Activated CD4-positive, alpha-beta T cell treated with anti-CD3 and anti-CD28 coated beads, Interleukin-2, amount 10 ng/mL, durations not matched to agents 7 days and 5 days (primary cell): ENCODE measurements at regions not wholly inside any gene's neighbourhood (a gene's known extent, or its start where the extent isn't known, plus 50 kb on each side); places are given as distances from the start of the nearest gene placed in this dataset.
"Not testable (repeated sequence)": the region's sequence is repeated elsewhere in the genome, so short reads cannot be mapped to it uniquely, and the experiment has no call there.

Source experiments
- CTCF ChIA-PET: fragments of 350-600 bp; sonication (Branson Sonifier 250); formaldehyde crosslinking; loops from one replicate; lab custom pipeline; 2021; ENCODE audit warnings: antibody characterized with exemption; lab: Charles Lee
- POLR2A ChIA-PET: fragments of 350-600 bp; sonication (Branson Sonifier 250); formaldehyde crosslinking; loops from one replicate; lab custom pipeline; 2021; ENCODE audit warnings: antibody characterized with exemption; lab: Charles Lee
- DNase-seq: peaks from one replicate; pipeline ENCODE4 v3.0.0-alpha.2; 2020
- H3K27ac Mint-ChIP-seq: one replicate; pipeline ENCODE4 v1.8.0; 2021; ENCODE audit warnings: mild to moderate bottlenecking, moderate library complexity, mixed read lengths
- H3K27me3 Mint-ChIP-seq: one replicate; pipeline ENCODE4 v1.8.0; 2021; ENCODE audit warnings: mixed read lengths
- H3K36me3 Mint-ChIP-seq: one replicate; pipeline ENCODE4 v1.8.0; 2021; ENCODE audit warnings: low read depth, mixed read lengths
- H3K4me1 Mint-ChIP-seq: one replicate; pipeline ENCODE4 v1.8.0; 2021; ENCODE audit warnings: mixed read lengths
- H3K4me3 Mint-ChIP-seq: one replicate; pipeline ENCODE4 v1.8.0; 2021; ENCODE audit warnings: mild to moderate bottlenecking, moderate library complexity, mixed read lengths
- H3K9me3 Mint-ChIP-seq: one replicate; pipeline ENCODE4 v1.8.0; 2021; ENCODE audit warnings: mixed read lengths

- DNase-seq = no peak
- Mint-ChIP-seq H3K36me3 (no peaks in the 10 kb centered on the region), H3K27me3 (no peaks in the 10 kb centered on the region), H3K4me1 (no peaks in the 10 kb centered on the region), H3K4me3 (no peak overlapping the region), H3K27ac (no peak overlapping the region), H3K9me3 (no peaks in the 10 kb centered on the region)
- POLR2A ChIA-PET = no interaction called here
- CTCF ChIA-PET = interaction anchor here (0.6 kb wide), 1 partner anchor 1672 kb away, joined by 3 read pairs; no protein-coding TSS in a partner anchor
These were observed 339.2 kb downstream of the ADGRL2 start for GRCh38 chr1:82139751-82140468.

GRCh38 chr1:82136351-82136750 is 335.6 kb downstream of the ADGRL2 start:
- DNase-seq, H3K27ac Mint-ChIP-seq, CTCF ChIA-PET, H3K4me3 Mint-ChIP-seq, POLR2A ChIA-PET, H3K27me3 Mint-ChIP-seq, H3K9me3 Mint-ChIP-seq, H3K4me1 Mint-ChIP-seq, H3K36me3 Mint-ChIP-seq: not testable (repeated sequence)

- Mint-ChIP-seq H3K4me3 (no peak overlapping the region), H3K27me3 (no peaks in the 10 kb centered on the region), H3K36me3 (no peaks in the 10 kb centered on the region), H3K9me3 (no peaks in the 10 kb centered on the region), H3K4me1 (no peaks in the 10 kb centered on the region), H3K27ac (no peak overlapping the region)
- no peak for DNase-seq
- ChIA-PET POLR2A (no interaction called here), CTCF (no interaction called here)
These were observed 325.1 kb downstream of the ADGRL2 start for GRCh38 chr1:82125866-82126265.

GRCh38 chr1:82125119-82125518 is 324.4 kb downstream of the ADGRL2 start:
- POLR2A ChIA-PET = no interaction called here
- no peak for DNase-seq
- H3K9me3 Mint-ChIP-seq = no peaks in the 10 kb centered on the region
- H3K27me3 Mint-ChIP-seq = no peaks in the 10 kb centered on the region
- H3K4me1 Mint-ChIP-seq = no peaks in the 10 kb centered on the region
- CTCF ChIA-PET = no interaction called here
- H3K4me3 Mint-ChIP-seq = no peak overlapping the region
- H3K36me3 Mint-ChIP-seq = no peaks in the 10 kb centered on the region
- H3K27ac Mint-ChIP-seq = no peak overlapping the region

GRCh38 chr1:82121421-82121820 is 320.7 kb downstream of the ADGRL2 start:
- Mint-ChIP-seq H3K27ac (no peak overlapping the region), H3K36me3 (no peaks in the 10 kb centered on the region), H3K9me3 (no peaks in the 10 kb centered on the region), H3K4me1 (no peaks in the 10 kb centered on the region), H3K27me3 (no peaks in the 10 kb centered on the region), H3K4me3 (no peak overlapping the region)
- CTCF ChIA-PET = no interaction called here
- no peak for DNase-seq
- POLR2A ChIA-PET = no interaction called here

GRCh38 chr1:82116105-82116504 is 315.4 kb downstream of the ADGRL2 start:
- no peak overlapping the region for H3K27ac Mint-ChIP-seq
- ChIA-PET POLR2A (no interaction called here), CTCF (no interaction called here)
- no peaks in the 10 kb centered on the region for H3K4me1 Mint-ChIP-seq
- H3K27me3 Mint-ChIP-seq = no peaks in the 10 kb centered on the region
- no peaks in the 10 kb centered on the region for H3K36me3 Mint-ChIP-seq
- no peak for DNase-seq
- H3K9me3 Mint-ChIP-seq = no peaks in the 10 kb centered on the region
- H3K4me3 Mint-ChIP-seq = no peak overlapping the region

- no peaks in the 10 kb centered on the region for H3K36me3 Mint-ChIP-seq
- no peak for DNase-seq
- no peaks in the 10 kb centered on the region for H3K9me3 Mint-ChIP-seq
- no peaks in the 10 kb centered on the region for H3K27me3 Mint-ChIP-seq
- H3K4me1 Mint-ChIP-seq = no peaks in the 10 kb centered on the region
- H3K4me3 Mint-ChIP-seq = no peak overlapping the region
- ChIA-PET POLR2A (no interaction called here), CTCF (no interaction called here)
- H3K27ac Mint-ChIP-seq = no peak overlapping the region
These were observed 314.2 kb downstream of the ADGRL2 start for GRCh38 chr1:82114887-82115286.

GRCh38 chr1:82110366-82111254 is 309.9 kb downstream of the ADGRL2 start:
- Mint-ChIP-seq H3K27me3 (no peaks in the 10 kb centered on the region), H3K4me1 (peaks cover 12% of the 10 kb centered on the region), H3K9me3 (no peaks in the 10 kb centered on the region), H3K4me3 (no peak overlapping the region), H3K36me3 (no peaks in the 10 kb centered on the region), H3K27ac (no peak overlapping the region)
- POLR2A ChIA-PET = no interaction called here
- CTCF ChIA-PET = no interaction called here
- no peak for DNase-seq

- ChIA-PET POLR2A (no interaction called here), CTCF (no interaction called here)
- Mint-ChIP-seq H3K9me3 (no peaks in the 10 kb centered on the region), H3K27me3 (no peaks in the 10 kb centered on the region), H3K36me3 (no peaks in the 10 kb centered on the region), H3K4me1 (peaks cover 12% of the 10 kb centered on the region), H3K4me3 (no peak overlapping the region), H3K27ac (no peak overlapping the region)
- no peak for DNase-seq
These were observed 308.1 kb downstream of the ADGRL2 start for GRCh38 chr1:82108843-82109242.

GRCh38 chr1:82106672-82107071 is 305.9 kb downstream of the ADGRL2 start:
- H3K9me3 Mint-ChIP-seq = no peaks in the 10 kb centered on the region
- DNase-seq = no peak
- H3K4me3 Mint-ChIP-seq = no peak overlapping the region
- no peaks in the 10 kb centered on the region for H3K36me3 Mint-ChIP-seq
- POLR2A ChIA-PET = no interaction called here
- H3K27me3 Mint-ChIP-seq = no peaks in the 10 kb centered on the region
- no peak overlapping the region for H3K27ac Mint-ChIP-seq
- CTCF ChIA-PET = no interaction called here
- peaks cover 12% of the 10 kb centered on the region for H3K4me1 Mint-ChIP-seq

- no peaks in the 10 kb centered on the region for H3K9me3 Mint-ChIP-seq
- CTCF ChIA-PET = no interaction called here
- no peaks in the 10 kb centered on the region for H3K36me3 Mint-ChIP-seq
- DNase-seq = no peak
- POLR2A ChIA-PET = no interaction called here
- H3K27ac Mint-ChIP-seq = no peak overlapping the region
- H3K27me3 Mint-ChIP-seq = no peaks in the 10 kb centered on the region
- H3K4me1 Mint-ChIP-seq = no peaks in the 10 kb centered on the region
- no peak overlapping the region for H3K4me3 Mint-ChIP-seq
These were observed 298.4 kb downstream of the ADGRL2 start for GRCh38 chr1:82099170-82099569.

- H3K9me3 Mint-ChIP-seq = no peaks in the 10 kb centered on the region
- H3K4me3 Mint-ChIP-seq = no peak overlapping the region
- H3K36me3 Mint-ChIP-seq = no peaks in the 10 kb centered on the region
- ChIA-PET CTCF (no interaction called here), POLR2A (no interaction called here)
- no peak for DNase-seq
- H3K4me1 Mint-ChIP-seq = no peaks in the 10 kb centered on the region
- no peak overlapping the region for H3K27ac Mint-ChIP-seq
- H3K27me3 Mint-ChIP-seq = no peaks in the 10 kb centered on the region
These were observed 293.4 kb downstream of the ADGRL2 start for GRCh38 chr1:82094136-82094535.

GRCh38 chr1:82091729-82092128 is 291.0 kb downstream of the ADGRL2 start:
- DNase-seq = no peak
- H3K36me3 Mint-ChIP-seq = no peaks in the 10 kb centered on the region
- CTCF ChIA-PET = interaction anchor here (0.5 kb wide), 1 partner anchor 13 kb away, joined by 3 read pairs; no protein-coding TSS in a partner anchor

More at GRCh38 chr1:82091729-82092128, 291.0 kb downstream of the ADGRL2 start:
- Mint-ChIP-seq H3K4me1 (no peaks in the 10 kb centered on the region), H3K4me3 (no peak overlapping the region), H3K27me3 (no peaks in the 10 kb centered on the region), H3K9me3 (no peaks in the 10 kb centered on the region), H3K27ac (no peak overlapping the region)
- POLR2A ChIA-PET = no interaction called here
